ENCODE measurements at regions not wholly inside any gene's neighbourhood (a gene's known extent, or its start where the extent isn't known, plus 50 kb on each side); places are given as distances from the start of the nearest gene placed in this dataset.

DNA sequence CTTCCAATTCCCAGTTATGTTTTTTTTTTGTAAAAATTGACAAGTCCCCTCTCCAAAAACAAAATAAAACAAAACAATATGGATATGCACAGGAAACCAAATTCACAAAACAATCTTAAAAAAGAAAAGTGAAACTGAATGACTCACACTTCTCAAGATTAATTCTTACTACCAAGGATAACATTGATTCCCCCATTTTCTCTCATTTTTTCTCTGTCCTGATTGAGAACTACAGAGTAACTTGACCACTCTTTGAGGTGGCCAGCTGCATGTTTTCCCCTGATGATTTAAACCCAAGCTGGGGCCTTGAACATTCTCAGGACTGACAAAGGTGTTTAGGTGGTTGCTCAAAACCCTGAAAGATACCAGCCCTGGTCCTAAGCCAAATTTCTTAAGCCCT, 149.0 kb downstream of the AHSP start:
- no peak overlapping the region for H2BK15ac ChIP-seq (ENCODE audit: low read length)
- no peak overlapping the region for H3K4me3 ChIP-seq (ENCODE audit: extremely low read depth in 1 of 4, insufficient read depth in 2 of 4, low read depth in 3 of 4, low read length in 4 of 4)
- no peak overlapping the region for H2BK20ac ChIP-seq (ENCODE audit: low read length)
- DNase-seq (ENCODE audit: low read depth in 1 of 2, low spot score in 2 of 2) (no peak), FAIRE-seq (no peak)
- no peak overlapping the region for H3K4ac ChIP-seq (replicated peaks; ENCODE audit: insufficient read length, low read depth, low read length)
- H2AK5ac ChIP-seq (ENCODE audit: low read depth, low read length) = no peak overlapping the region
- H3K4me2 ChIP-seq (ENCODE audit: insufficient read depth in 1 of 2, low read depth in 2 of 2, low read length in 2 of 2) = no peak overlapping the region
- no peak overlapping the region for H2AFZ ChIP-seq (ENCODE audit: low read length)
- no peaks in the 10 kb centered on the region for H3K36me3 ChIP-seq (ENCODE audit: control insufficient read depth in 2 of 4, insufficient read depth in 4 of 4, low read length in 3 of 4)
- H3K27ac ChIP-seq (ENCODE audit: low read depth, low read length) = no peak overlapping the region
- no peaks in the 10 kb centered on the region for H3K23me2 ChIP-seq (ENCODE audit: low read depth, low read length)
- H3K27me3 ChIP-seq (replicated peaks in 1 of 4; ENCODE audit: control insufficient read depth in 3 of 4, extremely low read depth in 1 of 4, insufficient read depth in 3 of 4, low read length in 3 of 4) = peaks cover 0 to 1% (median 0%) of the 10 kb centered on the region in 4 experiments; a peak in 1 of 7 replicates
- no peak overlapping the region for H2BK120ac ChIP-seq (replicated peaks; ENCODE audit: low read depth, low read length)
- H2BK12ac ChIP-seq (ENCODE audit: low read depth, low read length) = no peak overlapping the region
- H2BK5ac ChIP-seq (ENCODE audit: low read depth, low read length) = no peak overlapping the region
- H3K9ac ChIP-seq (replicated peaks in 1 of 4; ENCODE audit: extremely low read depth in 1 of 4, low read depth in 3 of 4, low read length in 3 of 4) = no peak overlapping the region
- no peak overlapping the region for H3K14ac ChIP-seq (ENCODE audit: insufficient read length)
- no peak overlapping the region for H3K56ac ChIP-seq (replicated peaks; ENCODE audit: insufficient read length, low read depth, low read length)
- no peaks in the 10 kb centered on the region for H3K79me1 ChIP-seq (ENCODE audit: low read depth, low read length)
- H3K4me1 ChIP-seq (replicated peaks in 1 of 4; ENCODE audit: control insufficient read depth in 3 of 4, insufficient read depth in 4 of 4, low read length in 3 of 4) = no peaks in the 10 kb centered on the region
- no peak overlapping the region for H3K23ac ChIP-seq (ENCODE audit: insufficient read length)
- no peaks in the 10 kb centered on the region for H4K20me1 ChIP-seq (replicated peaks in 1 of 2; ENCODE audit: control insufficient read depth in 1 of 2, insufficient read depth in 2 of 2, low read length in 2 of 2)
- no peak overlapping the region for H4K8ac ChIP-seq (ENCODE audit: extremely low read depth, insufficient read depth, low read length)
- H3K9me3 ChIP-seq (ENCODE audit: insufficient read depth in 2 of 2, low read depth in 1 of 2, low read length in 1 of 2) = peaks cover 64% of the 10 kb centered on the region in 2 experiments
- ChIA-PET CTCF (ENCODE audit: partially characterized antibody) (no interaction called here), POLR2A (ENCODE audit: partially characterized antibody) (no interaction called here)
- H3K18ac ChIP-seq (ENCODE audit: extremely low read depth, low read length) = no peak overlapping the region
- no peaks in the 10 kb centered on the region for H3K79me2 ChIP-seq (ENCODE audit: control insufficient read depth in 1 of 2, insufficient read depth in 2 of 2, low read length in 2 of 2)
- H4K91ac ChIP-seq (replicated peaks; ENCODE audit: insufficient read length, low read length) = no peak overlapping the region
- no peak overlapping the region for H4K5ac ChIP-seq (ENCODE audit: insufficient read length, low read depth, low read length)
- TF ChIP-seq JUND (IDR thresholded peaks at IDR 0.05; ENCODE audit: low read length) = no peak
- TF ChIP-seq CEBPB (IDR thresholded peaks at IDR 0.05; ENCODE audit: low read depth, low read length) = no peak
- TF ChIP-seq ASH2L (IDR thresholded peaks at IDR 0.05; ENCODE audit: low read length) = no peak
- TF ChIP-seq BRCA1 (IDR thresholded peaks at IDR 0.05; ENCODE audit: low read depth, low read length) = no peak
- TF ChIP-seq TEAD4 (IDR thresholded peaks at IDR 0.05; ENCODE audit: low read depth, low read length) = no peak
- TF ChIP-seq SIX5 (IDR thresholded peaks at IDR 0.05; ENCODE audit: low read depth, low read length) = no peak
- TF ChIP-seq NANOG (IDR thresholded peaks at IDR 0.05; ENCODE audit: insufficient read depth, low read depth, low read length, poor library complexity, severe bottlenecking) = no peak
- TF ChIP-seq RXRA (IDR thresholded peaks at IDR 0.05; ENCODE audit: insufficient read depth, low read depth, low read length) = no peak
- TF ChIP-seq POU5F1 (IDR thresholded peaks at IDR 0.05; ENCODE audit: low read depth, low read length) = no peak
- no peak for TF ChIP-seq JUN (IDR thresholded peaks at IDR 0.05; ENCODE audit: low read depth, low read length)
- TF ChIP-seq CHD1 (IDR thresholded peaks at IDR 0.05; ENCODE audit: low read depth, low read length) = no peak
- TF ChIP-seq MAFK (IDR thresholded peaks at IDR 0.05; ENCODE audit: low read depth, low read length) = no peak
- no peak for TF ChIP-seq GABPA (IDR thresholded peaks at IDR 0.05; ENCODE audit: borderline replicate concordance, insufficient read depth, low read length)
